Astrocyte of the cerebellum (primary cell): ENCODE measurements at regions not wholly inside any gene's neighbourhood (a gene's known extent, or its start where the extent isn't known, plus 50 kb on each side); places are given as distances from the start of the nearest gene placed in this dataset.

ENCODE experiments used
- DNase-seq: peaks from one replicate; pipeline ENCODE4 v3.0.0-alpha.2; 2011; ENCODE audit warnings: low read depth
- H3K4me3 ChIP-seq: 2 replicates; pipeline ENCODE4 v1.5.1; 2011; ENCODE audit warnings: mild to moderate bottlenecking, low read depth, low read length, moderate library complexity
- CTCF ChIP-seq: IDR thresholded peaks from 2 replicates; pipeline ENCODE4 v1.5.1; 2012; ENCODE audit warnings: low read length, low read depth, moderate library complexity, mild to moderate bottlenecking; ENCODE audit errors: missing control alignments
- in situ Hi-C: cut with HindIII; loops from 2 replicates; pipeline ENCODE4 v1.10.0; 2017; ENCODE audit warnings: low sequenced_read_pairs

GRCh38 chr6:4677011-4677750 lies 99.0 kb upstream of the CDYL start:
- no peak for TF ChIP-seq CTCF
- H3K4me3 ChIP-seq = no peak overlapping the region
- in situ Hi-C loops = no loop called here
- DNase-seq = no peak

GRCh38 chr6:4676016-4676415 lies 100.2 kb upstream of the CDYL start:
- no peak for DNase-seq
- no peak for TF ChIP-seq CTCF
- H3K4me3 ChIP-seq = no peak overlapping the region
- in situ Hi-C loops = no loop called here

- no peak overlapping the region for H3K4me3 ChIP-seq
- in situ Hi-C loops = no loop called here
- DNase-seq = no peak
- no peak for TF ChIP-seq CTCF
These were observed 101.1 kb upstream of the CDYL start for GRCh38 chr6:4675121-4675520.

GRCh38 chr6:4673861-4674260 lies 102.3 kb upstream of the CDYL start:
- TF ChIP-seq CTCF = no peak
- no peak overlapping the region for H3K4me3 ChIP-seq
- in situ Hi-C loops = no loop called here
- DNase-seq = no peak

GRCh38 chr6:4672772-4673171 lies 103.4 kb upstream of the CDYL start:
- no peak for TF ChIP-seq CTCF
- in situ Hi-C loops = no loop called here
- no peak for DNase-seq
- no peak overlapping the region for H3K4me3 ChIP-seq

GRCh38 chr6:4671587-4672115 lies 104.6 kb upstream of the CDYL start:
- in situ Hi-C loops = no loop called here
- no peak for DNase-seq
- no peak overlapping the region for H3K4me3 ChIP-seq
- no peak for TF ChIP-seq CTCF
